Right ventricle myocardium inferior (tissue), 1 donor: ENCODE measurements at regions not wholly inside any gene's neighbourhood (a gene's known extent, or its start where the extent isn't known, plus 50 kb on each side); places are given as distances from the start of the nearest gene placed in this dataset.
A peak's percentile ranks its signal among the peaks of the same experiment; 100 is the strongest.
"Not testable (repeated sequence)": the region's sequence is repeated elsewhere in the genome, so short reads cannot be mapped to it uniquely, and the experiment has no call there.

Source experiments
- ATAC-seq: fragments of 200-7000 bp; cut with Tn5 transposase; one replicate; pipeline ENCODE4 v1.9.1; 2020; ENCODE audit warnings: mild to moderate bottlenecking, moderate library complexity
- DNase-seq: peaks from one replicate; pipeline ENCODE4 v3.0.0; 2021; ENCODE audit errors: missing footprints
- intact Hi-C: fragments of 100-400 bp; cut with DNase I; formaldehyde crosslinking; loops from one replicate; pipeline ENCODE4 v1.11.0; 2022
- donor health status: DM: no; HTN: yes; CAD: no; lungs with severe emphysema.

- intact Hi-C loops, DNase-seq, ATAC-seq: not testable (repeated sequence)
These were observed 160.3 kb upstream of the COX10 start for GRCh38 chr17:13908971-13909370.

- ATAC-seq (no peak), DNase-seq (no peak)
- intact Hi-C loops: no loop called here
These were observed 159.3 kb upstream of the COX10 start for GRCh38 chr17:13909901-13910519.

- intact Hi-C loops: no loop called here
- DNase-seq (no peak), ATAC-seq (peak; percentile 46)
These were observed 151.7 kb upstream of the COX10 start for GRCh38 chr17:13917634-13918033.

GRCh38 chr17:13918247-13918646 lies 151.1 kb upstream of the COX10 start:
- ATAC-seq: no peak
- intact Hi-C loops: no loop called here

GRCh38 chr17:13919818-13920217 lies 149.5 kb upstream of the COX10 start:
- intact Hi-C loops: no loop called here
- no peak for DNase-seq
- no peak for ATAC-seq

More at GRCh38 chr17:13918247-13918646, 151.1 kb upstream of the COX10 start:
- DNase-seq: no peak

- no peak for ATAC-seq
- intact Hi-C loops: no loop called here
These were observed 148.9 kb upstream of the COX10 start for GRCh38 chr17:13920413-13920812.

GRCh38 chr17:13921841-13922776 lies 147.2 kb upstream of the COX10 start:
- DNase-seq: no peak
- intact Hi-C loops: no loop called here
- no peak for ATAC-seq

More at GRCh38 chr17:13920413-13920812, 148.9 kb upstream of the COX10 start:
- DNase-seq: no peak

GRCh38 chr17:13922885-13923284 lies 146.4 kb upstream of the COX10 start:
- intact Hi-C loops: no loop called here
- no peak for ATAC-seq
- DNase-seq: no peak

- no peak for ATAC-seq
- intact Hi-C loops: no loop called here
These were observed 143.7 kb upstream of the COX10 start for GRCh38 chr17:13925579-13925978.

GRCh38 chr17:13931111-13931526 lies 138.2 kb upstream of the COX10 start:
- peak; percentile 89 for ATAC-seq
- intact Hi-C loops: no loop called here
- no peak for DNase-seq

More at GRCh38 chr17:13925579-13925978, 143.7 kb upstream of the COX10 start:
- no peak for DNase-seq

GRCh38 chr17:13931800-13932460 lies 137.4 kb upstream of the COX10 start:
- ATAC-seq: peak; percentile 94
- peak; percentile 86 for DNase-seq
- intact Hi-C loops: no loop called here

GRCh38 chr17:13933441-13934276 lies 135.6 kb upstream of the COX10 start:
- intact Hi-C loops: no loop called here
- no peak for ATAC-seq
- no peak for DNase-seq

- intact Hi-C loops: no loop called here
- no peak for ATAC-seq
- no peak for DNase-seq
These were observed 130.1 kb upstream of the COX10 start for GRCh38 chr17:13939222-13939621.

GRCh38 chr17:13940858-13941665 lies 128.2 kb upstream of the COX10 start:
- ATAC-seq: no peak
- intact Hi-C loops: no loop called here

GRCh38 chr17:13941781-13942180 lies 127.5 kb upstream of the COX10 start:
- DNase-seq (no peak), ATAC-seq (no peak)
- intact Hi-C loops: no loop called here

More at GRCh38 chr17:13940858-13941665, 128.2 kb upstream of the COX10 start:
- no peak for DNase-seq

- ATAC-seq (no peak), DNase-seq (no peak)
- intact Hi-C loops: no loop called here
These were observed 125.4 kb upstream of the COX10 start for GRCh38 chr17:13943909-13944308.

GRCh38 chr17:13947499-13947898 lies 121.8 kb upstream of the COX10 start:
- DNase-seq (no peak), ATAC-seq (no peak)
- intact Hi-C loops: no loop called here
